Raji (cell line): ENCODE measurements at regions not wholly inside any gene's neighbourhood (a gene's known extent, or its start where the extent isn't known, plus 50 kb on each side); places are given as distances from the start of the nearest gene placed in this dataset.

Experiments
- POLR2A ChIP-seq: IDR thresholded peaks from 2 replicates; pipeline ENCODE4 v1.6.1; 2011; ENCODE audit warnings: low read depth, low read length, control low read depth; ENCODE audit not compliant: insufficient read depth

DNA sequence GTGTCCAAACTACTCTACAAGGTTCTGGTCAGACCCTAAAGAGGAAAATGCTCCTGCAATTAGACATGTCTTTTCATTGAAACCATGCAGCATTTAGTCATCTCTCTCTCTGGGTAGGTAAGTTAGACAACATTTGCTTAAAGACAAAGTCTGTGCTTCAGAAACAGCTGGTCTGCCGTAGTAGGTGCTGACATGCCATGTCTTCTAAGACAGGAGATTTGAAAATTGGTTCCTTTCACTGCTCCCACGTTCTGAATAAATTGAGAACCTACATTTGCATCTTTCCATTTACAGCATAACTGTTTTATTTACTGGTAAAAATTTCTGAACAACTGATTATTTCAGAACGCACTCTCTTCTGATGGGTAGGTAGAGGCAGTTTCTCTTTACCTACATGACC is 494.0 kb downstream of the EFNB2 start:
- no peak for TF ChIP-seq POLR2A

DNA sequence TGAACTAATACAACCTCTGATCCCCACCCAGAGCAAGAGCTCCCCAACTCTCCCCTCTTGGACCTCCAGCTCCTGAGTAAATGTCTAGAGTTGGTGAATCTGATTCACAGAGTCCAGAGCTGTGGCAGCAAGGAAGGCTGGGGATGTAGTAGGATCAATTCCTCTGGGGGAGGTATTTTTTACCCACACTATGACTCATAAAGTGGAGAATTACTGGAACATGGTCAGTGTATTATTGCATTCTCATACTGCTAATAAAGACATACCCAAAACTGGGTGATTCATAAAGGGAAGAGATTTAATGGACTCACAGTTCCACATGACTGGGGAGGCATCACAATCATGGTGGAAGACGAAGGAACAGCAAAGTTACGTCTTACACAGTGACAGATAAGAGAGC is 496.7 kb downstream of the EFNB2 start:
- TF ChIP-seq POLR2A = no peak

DNA sequence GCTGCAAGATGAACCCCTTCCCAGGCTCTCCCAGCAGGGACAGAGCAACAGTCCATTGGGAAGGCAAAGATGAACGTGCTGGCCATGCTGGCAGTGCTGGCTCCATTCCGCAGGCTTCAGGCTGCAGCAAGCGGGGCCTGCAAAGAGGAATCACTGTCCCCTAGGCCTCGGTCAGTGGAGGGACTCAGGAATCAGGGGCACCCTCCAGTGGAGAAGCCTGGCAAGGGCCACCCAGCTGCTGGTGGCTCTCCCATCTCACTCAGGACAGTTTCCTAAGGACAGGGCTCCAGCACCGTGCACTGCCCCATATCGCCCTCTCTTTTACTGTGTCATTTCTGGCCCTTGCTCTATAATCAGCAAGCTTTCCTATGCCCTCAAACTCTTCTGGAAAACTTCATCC is 498.6 kb downstream of the EFNB2 start:
- TF ChIP-seq POLR2A = no peak

DNA sequence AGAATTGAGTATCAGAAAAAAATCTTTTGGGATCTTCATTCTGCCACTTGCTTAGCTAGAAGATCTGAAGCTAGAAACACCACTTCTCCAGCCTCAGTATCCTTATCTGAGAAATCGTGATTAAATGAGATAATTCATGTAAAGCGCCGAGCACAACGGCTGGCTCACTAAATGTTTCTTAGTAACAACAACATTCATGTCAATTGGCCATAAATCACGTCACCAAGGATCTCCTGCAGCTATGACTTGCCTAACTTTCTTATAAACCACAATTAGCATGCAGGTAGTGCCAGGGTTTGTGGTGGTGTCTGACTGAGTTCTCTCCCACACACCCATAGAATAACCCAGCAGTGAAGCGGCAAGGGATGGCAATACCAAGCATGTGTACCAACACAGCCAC is 501.3 kb downstream of the EFNB2 start:
- no peak for TF ChIP-seq POLR2A

DNA sequence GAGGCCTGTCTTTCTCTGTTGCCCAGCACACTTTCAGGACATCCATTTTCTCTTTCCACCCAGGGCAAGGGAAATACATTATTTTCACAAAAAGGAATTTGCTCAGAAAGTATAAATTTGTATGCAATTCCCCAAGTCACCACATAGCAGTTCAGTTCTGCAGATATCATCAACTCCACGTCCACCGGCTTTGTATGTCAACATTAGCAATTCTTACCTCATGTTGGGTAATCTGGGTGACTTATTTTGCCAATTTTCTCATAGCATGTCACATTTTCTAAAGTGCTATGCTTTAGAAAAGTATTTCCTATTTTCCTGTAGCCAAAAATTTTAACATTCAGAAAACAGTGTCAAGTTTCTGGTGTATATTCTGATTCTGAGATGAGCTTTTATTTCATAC is 501.8 kb downstream of the EFNB2 start:
- TF ChIP-seq POLR2A = no peak

DNA sequence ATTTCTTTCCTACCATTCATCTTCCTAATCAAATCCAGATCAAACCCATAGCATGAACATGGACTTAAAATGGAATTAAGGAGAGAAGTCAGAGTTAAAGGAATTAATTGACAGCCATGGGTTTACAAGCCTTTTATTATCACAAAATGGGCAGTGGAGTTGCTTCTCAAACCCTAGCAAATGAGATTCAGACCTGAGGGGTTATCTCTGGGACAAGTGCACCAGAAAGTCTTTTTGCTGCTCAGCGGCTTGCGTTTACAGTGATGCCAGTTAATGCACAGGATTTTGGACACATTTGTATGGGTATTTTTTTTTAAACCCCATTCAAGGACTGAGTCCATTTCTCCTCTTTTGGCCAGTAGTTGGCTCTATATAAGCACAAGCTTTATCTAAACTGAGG is 503.0 kb downstream of the EFNB2 start:
- TF ChIP-seq POLR2A = no peak

DNA sequence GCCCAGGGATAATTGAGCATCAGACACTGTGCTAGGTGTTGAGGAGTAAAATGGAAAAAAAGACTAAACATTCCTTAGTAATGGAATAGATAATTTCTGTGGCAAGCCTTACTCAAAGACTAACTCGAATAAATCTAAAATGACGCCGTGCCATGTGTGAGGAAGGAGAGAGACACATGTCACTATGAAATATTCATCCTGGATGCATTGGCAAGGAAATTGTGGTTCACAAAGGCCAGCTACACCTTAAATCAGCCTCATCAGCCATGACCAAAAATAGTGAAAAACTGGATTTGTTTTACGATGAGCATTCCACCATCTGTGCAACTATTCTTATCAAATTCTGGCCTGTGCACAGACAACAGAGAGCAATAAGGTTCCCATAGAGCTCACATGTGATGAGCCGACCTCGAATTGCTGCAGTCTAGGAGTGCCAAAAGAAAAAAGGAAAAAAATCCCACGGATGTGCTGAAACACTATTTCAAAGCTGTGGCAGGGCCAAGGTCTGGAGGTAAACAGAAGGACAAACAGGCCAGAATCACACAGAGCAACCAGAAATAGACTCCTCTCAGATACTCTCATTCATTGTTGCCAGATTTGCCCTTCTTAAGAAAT is 505.7 kb downstream of the EFNB2 start:
- TF ChIP-seq POLR2A = no peak

DNA sequence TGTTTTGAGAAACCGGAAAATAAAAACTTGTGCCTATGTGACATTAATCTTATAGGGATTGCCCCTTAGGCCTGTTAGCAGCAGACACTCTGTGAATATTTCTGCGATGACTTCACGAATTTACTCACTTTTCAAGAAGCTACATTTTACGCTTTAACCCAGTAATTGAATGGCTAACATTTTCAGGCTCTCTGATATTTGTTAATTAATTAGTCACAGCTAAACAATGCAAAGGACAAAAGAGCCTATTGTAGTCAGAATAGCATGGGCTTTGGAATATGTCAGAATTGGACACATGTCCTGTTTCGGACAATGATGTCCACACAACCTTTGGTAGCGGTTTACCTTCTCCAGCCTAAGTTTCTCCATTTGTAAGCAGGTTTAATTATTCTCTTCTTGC is 506.6 kb downstream of the EFNB2 start:
- no peak for TF ChIP-seq POLR2A

DNA sequence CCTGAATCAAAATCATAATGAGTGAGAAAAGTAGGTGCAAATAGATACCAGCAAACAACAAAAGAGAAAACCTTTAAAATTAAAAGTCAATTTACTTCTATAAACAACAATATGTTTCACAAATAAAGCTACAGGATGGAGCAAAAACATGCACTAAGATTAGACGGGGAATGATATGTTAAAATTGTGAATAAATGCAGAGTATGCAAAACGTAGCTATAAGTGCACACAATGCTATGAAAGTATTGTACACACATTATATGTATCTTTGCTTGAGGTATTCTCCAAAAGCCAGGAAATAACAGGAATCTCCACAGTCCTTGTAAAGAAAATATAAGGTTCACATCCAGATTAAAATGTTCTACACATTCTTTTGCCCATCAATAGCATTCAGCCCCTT is 523.9 kb downstream of the EFNB2 start:
- no peak for TF ChIP-seq POLR2A

DNA sequence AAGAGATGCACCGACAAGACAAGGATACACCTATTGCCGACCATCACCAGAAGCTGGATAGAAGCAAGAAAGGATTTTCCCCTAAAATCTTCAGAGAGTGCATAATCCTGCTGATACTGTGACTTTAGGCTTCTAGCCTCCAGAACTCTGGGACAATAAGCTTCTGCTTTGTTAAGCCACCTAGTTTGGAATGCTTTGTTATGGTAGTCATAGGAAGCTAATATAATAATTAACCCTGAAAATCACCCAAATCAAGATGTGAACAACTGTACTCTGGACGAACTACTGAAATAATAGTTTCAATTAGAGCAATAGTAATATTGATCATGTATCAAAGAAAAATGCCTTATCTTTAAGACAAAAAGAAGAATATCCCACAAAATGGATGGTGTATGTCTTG is 524.6 kb downstream of the EFNB2 start:
- no peak for TF ChIP-seq POLR2A

DNA sequence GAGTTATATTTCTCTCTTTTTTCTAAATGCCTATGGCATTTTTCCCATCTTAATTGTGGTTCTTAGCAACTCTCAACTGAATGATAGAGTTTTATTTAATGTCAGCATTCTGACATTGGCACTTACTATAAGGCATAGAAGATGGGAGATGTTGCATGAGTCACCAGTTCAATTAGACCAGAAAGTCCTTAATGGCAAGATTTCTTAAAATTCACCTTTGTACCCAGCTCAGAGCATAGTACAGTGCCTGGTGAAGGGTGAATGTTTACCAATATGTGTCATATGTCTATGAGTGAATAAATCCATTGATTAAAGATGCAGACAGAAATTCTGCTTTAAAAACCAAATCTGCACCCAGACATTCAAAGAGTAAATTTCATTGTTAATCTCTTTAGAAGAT is 526.9 kb downstream of the EFNB2 start:
- TF ChIP-seq POLR2A = no peak

DNA sequence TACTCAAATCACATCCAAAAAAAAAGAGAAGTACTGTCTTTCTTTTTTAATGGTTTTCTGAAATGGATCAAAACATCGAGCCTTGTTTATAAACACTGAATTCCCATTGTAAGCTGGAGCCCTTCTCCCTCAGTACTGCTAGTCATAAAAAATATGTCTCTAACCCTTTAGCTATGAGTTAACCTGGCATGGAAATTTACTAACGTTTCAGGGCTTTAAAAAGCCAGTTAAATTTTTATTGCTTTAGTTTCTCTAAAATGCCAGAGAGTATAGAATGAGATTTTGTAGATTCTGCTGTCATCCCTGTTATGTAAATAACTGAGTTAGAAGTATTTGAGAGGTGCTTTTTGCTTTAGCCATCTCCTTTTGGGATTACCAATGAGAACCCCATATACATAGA is 528.3 kb downstream of the EFNB2 start:
- TF ChIP-seq POLR2A = no peak

DNA sequence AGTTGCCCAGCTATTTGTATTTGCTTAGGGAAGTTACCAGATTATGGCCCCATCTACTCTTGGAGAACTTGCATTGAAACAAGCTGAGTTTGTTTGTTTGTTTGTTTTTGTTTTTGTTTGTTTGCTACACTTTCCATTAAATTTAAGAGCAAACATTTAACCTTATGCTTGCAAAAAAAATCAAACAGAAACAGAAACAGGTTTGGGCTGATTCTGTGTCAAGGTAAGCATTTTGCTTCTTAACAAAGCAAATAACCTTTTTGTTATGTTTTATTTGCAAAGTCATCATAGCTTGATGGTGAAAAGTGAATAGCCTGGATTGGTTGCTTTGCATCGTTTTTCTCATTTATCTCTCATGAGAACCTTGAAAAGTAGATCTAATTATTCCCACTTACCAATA is 531.8 kb downstream of the EFNB2 start:
- no peak for TF ChIP-seq POLR2A

DNA sequence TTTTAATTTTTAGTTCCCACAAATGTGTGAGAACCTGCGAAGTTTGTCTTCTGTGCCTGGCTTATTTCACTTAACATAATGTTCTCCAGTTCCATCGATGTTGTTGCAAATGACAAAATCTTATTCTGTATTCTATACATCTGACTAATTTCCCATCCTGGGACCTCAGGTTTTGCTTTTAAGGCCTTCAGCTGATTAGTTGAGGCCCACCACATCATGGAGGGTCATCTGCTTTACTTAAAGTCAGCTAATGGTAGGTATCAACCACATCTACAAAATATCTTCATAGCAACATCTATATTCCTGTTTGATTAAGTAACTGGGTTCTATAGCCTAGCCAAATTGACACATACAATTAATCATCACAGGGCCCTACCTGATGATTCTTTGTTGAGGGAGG is 534.0 kb downstream of the EFNB2 start:
- no peak for TF ChIP-seq POLR2A

DNA sequence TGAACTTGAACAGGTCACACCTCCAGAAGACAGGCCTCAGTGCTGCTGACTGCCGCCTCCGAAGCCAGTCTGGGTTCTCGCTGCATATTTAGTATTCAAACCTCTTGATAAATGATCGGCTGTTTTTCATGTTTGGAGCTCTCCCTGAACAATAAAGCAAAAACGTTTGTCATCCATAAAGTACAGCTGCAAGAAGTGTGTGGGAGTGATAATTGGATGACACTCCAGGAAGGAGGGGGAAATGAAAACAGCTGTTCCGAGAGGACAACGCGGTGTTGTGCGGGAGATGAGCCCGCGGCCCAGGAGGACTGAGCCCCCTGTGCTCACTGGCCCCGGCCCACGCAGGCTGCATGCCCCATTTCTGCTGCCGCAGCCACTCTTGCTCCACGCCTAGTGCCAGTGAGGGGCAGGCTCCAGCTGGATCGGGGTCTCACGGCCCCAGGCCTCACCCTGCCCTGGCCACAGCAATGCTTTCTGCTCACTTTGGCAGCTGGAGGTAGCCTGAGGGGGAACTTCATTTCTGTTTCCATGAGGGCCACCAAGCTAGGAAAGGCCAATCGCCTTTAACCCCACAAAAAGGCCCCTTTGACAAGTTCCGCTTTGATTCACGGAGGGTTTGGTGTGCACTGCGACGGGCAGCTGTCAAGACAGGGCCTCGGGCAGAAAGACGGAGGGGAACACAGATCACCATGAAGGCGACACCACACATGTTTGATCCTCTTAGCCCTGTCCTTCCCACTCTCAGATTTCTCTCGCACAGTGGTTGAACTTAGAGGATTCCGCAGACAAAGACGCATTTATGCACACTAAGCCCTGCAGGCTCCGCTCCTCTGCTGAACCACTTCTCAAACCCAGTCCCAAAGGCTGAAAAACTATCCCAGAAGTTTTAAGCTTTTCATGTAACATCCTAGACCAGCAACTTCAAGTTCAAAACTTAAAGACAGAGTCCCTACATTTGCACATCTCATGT is 537.6 kb downstream of the EFNB2 start:
- TF ChIP-seq POLR2A = no peak

DNA sequence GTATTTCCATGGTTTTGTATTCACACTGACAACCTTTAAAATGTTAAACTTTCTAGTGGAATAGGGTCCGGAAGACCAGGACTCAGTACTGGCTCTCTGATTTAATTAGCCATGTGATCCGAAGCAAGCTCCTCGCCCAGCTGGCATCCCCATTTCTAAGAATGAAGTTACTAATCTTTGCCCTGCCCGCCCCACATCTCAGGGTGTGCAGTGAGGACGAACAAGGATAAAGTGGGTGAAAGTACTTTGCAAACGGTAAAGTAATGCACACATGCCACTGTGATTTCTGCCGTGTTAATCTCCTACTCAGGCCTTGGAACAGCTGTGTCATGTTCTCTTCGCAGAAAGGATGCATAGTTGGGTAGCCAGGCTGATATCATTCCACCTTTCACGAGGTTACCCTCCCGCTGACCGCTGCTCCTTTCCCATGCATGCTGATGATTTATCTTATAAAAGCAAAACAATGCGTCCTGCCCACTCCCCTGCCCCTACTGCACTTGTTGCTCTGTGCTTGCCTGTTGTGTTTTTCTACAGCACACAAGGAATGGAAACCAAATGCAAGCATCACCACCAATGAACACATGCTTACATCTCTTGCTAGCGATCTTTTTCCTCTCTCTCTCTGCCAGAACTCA is 539.0 kb downstream of the EFNB2 start:
- TF ChIP-seq POLR2A = no peak
